HCT116 (cell line): ENCODE measurements at regions not wholly inside any gene's neighbourhood (a gene's known extent, or its start where the extent isn't known, plus 50 kb on each side); places are given as distances from the start of the nearest gene placed in this dataset.

Experiments used
- ATAC-seq: fragments of 200-7000 bp; cut with Tn5 transposase; 2 replicates; pipeline ENCODE4 v1.9.1; 2020; ENCODE audit warnings: mild to moderate bottlenecking, moderate library complexity
- BruUV-seq: library from RNA; stranded (reverse); fragments of 400-500 nt; replicated peaks from 2 replicates; lab custom pipeline; 2021; lab: Mats Ljungman, UMichigan
- CTCF ChIA-PET: fragments of 300-600 bp; sonication (Branson Sonifier 250); formaldehyde crosslinking; loops from one replicate; lab custom pipeline; 2021; ENCODE audit warnings: antibody characterized with exemption; lab: Charles Lee
- POLR2A ChIA-PET: fragments of 300-600, 350-600 bp; sonication (Branson Sonifier 250); formaldehyde crosslinking; loops from one replicate; lab custom pipeline; 2021; ENCODE audit warnings: antibody characterized with exemption; lab: Charles Lee
- RAD21 ChIA-PET, 2 experiments: fragments of 300-600 bp; sonication (Branson Sonifier 250); formaldehyde crosslinking; loops; one replicate each; lab custom pipeline; 2023; ENCODE audit warnings: low total read pairs in 2 of 2; ENCODE audit not compliant: uncharacterized antibody in 2 of 2, unreplicated experiment in 2 of 2, low non-redundant PET in 1 of 2; lab: Charles Lee
- DNase-seq: peaks from one replicate; pipeline ENCODE4 v3.0.0-alpha.2; 2010; ENCODE audit warnings: low read depth, low spot score
- H2AFZ ChIP-seq: fragments of 200-600 bp; shearing (Covaris generic), sonication (generic); 2 replicates; pipeline ENCODE4 v1.6.1; 2017; ENCODE audit warnings: low read depth, mixed run types, mixed read lengths, antibody characterized with exemption, low read length; ENCODE audit not compliant: poor library complexity, severe bottlenecking
- H3K27ac ChIP-seq: 2 replicates; pipeline ENCODE4 v1.5.1; 2012; ENCODE audit warnings: low read depth, low read length
- H3K27me3 ChIP-seq: fragments of 200-600 bp; sonication (generic); 2 replicates; pipeline ENCODE4 v1.6.1; 2016; ENCODE audit warnings: mixed run types, low read length, mixed read lengths; ENCODE audit not compliant: insufficient read depth
- H3K36me3 ChIP-seq, 2 experiments: fragments of 200-500 bp in 1 of 2; fragments of 200-600 bp in 1 of 2; sonication (Bioruptor generic) in 1 of 2; sonication (generic) in 1 of 2; 2 replicates each; pipeline versions ENCODE4 v1.5.1 to v1.6.1; 2014 to 2016; ENCODE audit warnings: low read length in 2 of 2, inconsistent platforms in 1 of 2, mixed read lengths in 1 of 2, mixed run types in 1 of 2; ENCODE audit not compliant: insufficient read depth in 2 of 2, control insufficient read depth in 1 of 2
- H3K4me1 ChIP-seq, 2 experiments: fragments of 200-600 bp in 1 of 2; sonication (generic) in 1 of 2; 2 replicates each; pipeline versions ENCODE4 v1.5.1 to v1.6.1; 2012 to 2017; ENCODE audit warnings: low read length in 2 of 2, inconsistent platforms in 1 of 2, mild to moderate bottlenecking in 1 of 2, mixed read lengths in 1 of 2, mixed run types in 1 of 2, moderate library complexity in 1 of 2; ENCODE audit not compliant: insufficient read depth in 2 of 2, control insufficient read depth in 1 of 2
- H3K4me2 ChIP-seq: fragments of 200-600 bp; sonication (generic); 2 replicates; pipeline ENCODE4 v1.6.1; 2017; ENCODE audit warnings: mixed run types, low read length, mixed read lengths
- H3K4me3 ChIP-seq, 2 experiments: fragments of 200-600 bp in 1 of 2; sonication (generic) in 1 of 2; replicated peaks in 1 of 2; 2 replicates each; pipeline ENCODE4 v1.5.1; 2011 to 2016; ENCODE audit warnings: low read length in 2 of 2, control low read depth in 1 of 2, low read depth in 1 of 2, mild to moderate bottlenecking in 1 of 2, mixed read lengths in 1 of 2, mixed run types in 1 of 2
- H3K79me2 ChIP-seq: fragments of 200-600 bp; sonication (generic); 2 replicates; pipeline ENCODE4 v1.6.1; 2017; ENCODE audit warnings: mild to moderate bottlenecking, mixed run types, low read length, moderate library complexity, mixed read lengths; ENCODE audit not compliant: insufficient read depth
- H3K9ac ChIP-seq: fragments of 200-600 bp; sonication (generic); 2 replicates; pipeline ENCODE4 v1.6.1; 2016; ENCODE audit warnings: low read length, mixed read lengths
- H3K9me2 ChIP-seq: fragments of 200-600 bp; sonication (generic), shearing (Covaris generic); 2 replicates; pipeline ENCODE4 v1.6.1; 2017; ENCODE audit warnings: mixed run types, mild to moderate bottlenecking, moderate library complexity; ENCODE audit not compliant: insufficient read depth
- H3K9me3 ChIP-seq, 2 experiments: fragments of 200-500 bp in 1 of 2; fragments of 200-600 bp in 1 of 2; sonication (Bioruptor generic) in 1 of 2; sonication (generic) in 1 of 2; 2 replicates each; pipeline ENCODE4 v1.6.1; 2014 to 2017; ENCODE audit warnings: low read length in 2 of 2, mixed read lengths in 2 of 2, inconsistent platforms in 1 of 2, low read depth in 1 of 2, mild to moderate bottlenecking in 1 of 2, mixed run types in 1 of 2, moderate library complexity in 1 of 2; ENCODE audit not compliant: control insufficient read depth in 1 of 2, insufficient read depth in 1 of 2
- H4K20me1 ChIP-seq: fragments of 200-600 bp; sonication (generic), shearing (Covaris generic); 2 replicates; pipeline ENCODE4 v1.6.1; 2017; ENCODE audit warnings: mixed run types, mild to moderate bottlenecking, moderate library complexity; ENCODE audit not compliant: insufficient read depth
- CBX3 ChIP-seq: IDR thresholded peaks from 2 replicates; pipeline ENCODE4 v1.6.1; 2012; ENCODE audit warnings: low read depth
- CTCF ChIP-seq, 3 experiments: fragments of 200-600 bp in 1 of 3; sonication (generic) in 1 of 3; IDR thresholded peaks in 2 of 3; conservative IDR thresholded peaks in 1 of 3; 2 replicates each; pipeline ENCODE4 v1.5.1; 2012 to 2017; ENCODE audit warnings: low read depth in 2 of 3, low read length in 2 of 3, antibody characterized with exemption in 1 of 3, borderline replicate concordance in 1 of 3, control low read depth in 1 of 3, mild to moderate bottlenecking in 1 of 3, mixed read lengths in 1 of 3, mixed run types in 1 of 3, moderate library complexity in 1 of 3; ENCODE audit not compliant: insufficient read depth in 1 of 3
- ELF1 ChIP-seq: IDR thresholded peaks from 2 replicates; pipeline ENCODE4 v1.6.1; 2012; ENCODE audit warnings: low read depth, borderline replicate concordance
- FOSL1 ChIP-seq: IDR thresholded peaks from 2 replicates; pipeline ENCODE4 v1.6.1; 2012; ENCODE audit warnings: low read depth
- JUND ChIP-seq: IDR thresholded peaks from 2 replicates; pipeline ENCODE4 v1.6.1; 2012
- MAX ChIP-seq: IDR thresholded peaks from 2 replicates; pipeline ENCODE4 v1.6.1; 2012
- POLR2A ChIP-seq: IDR thresholded peaks from 2 replicates; pipeline ENCODE4 v1.7.0; 2011; ENCODE audit warnings: borderline replicate concordance; ENCODE audit not compliant: insufficient read depth, insufficient read length; ENCODE audit errors: extremely low read depth
- POLR2AphosphoS5 ChIP-seq: IDR thresholded peaks from 2 replicates; pipeline ENCODE4 v1.6.1; 2011; ENCODE audit warnings: mild to moderate bottlenecking, low read depth, low read length, moderate library complexity
- RAD21 ChIP-seq: IDR thresholded peaks from 2 replicates; pipeline ENCODE4 v1.6.1; 2012; ENCODE audit warnings: low read depth, mild to moderate bottlenecking
- SIN3A ChIP-seq: IDR thresholded peaks from 2 replicates; pipeline ENCODE4 v1.6.1; 2012; ENCODE audit warnings: low read depth
- TCF7L2 ChIP-seq: IDR thresholded peaks from 2 replicates; pipeline ENCODE4 v1.7.0; 2011; ENCODE audit warnings: borderline replicate concordance, inconsistent platforms; ENCODE audit not compliant: insufficient read depth, insufficient read length; ENCODE audit errors: extremely low read depth
- YY1 ChIP-seq: IDR thresholded peaks from 2 replicates; pipeline ENCODE4 v1.6.1; 2011; ENCODE audit warnings: low read length, low read depth, moderate library complexity, mild to moderate bottlenecking; ENCODE audit not compliant: insufficient replicate concordance; ENCODE audit errors: extremely low read depth
- ZFX ChIP-seq: fragments of 450-650 bp; IDR thresholded peaks from 2 replicates; pipeline ENCODE4 v1.6.1; 2017
- intact Hi-C: fragments of 100-400 bp; cut with micrococcal nuclease; formaldehyde crosslinking; loops from 2 replicates; pipeline ENCODE4 v1.10.0; 2022
- TF ChIP-seq, protein P1 (sequence below): IDR thresholded peaks from 2 replicates; pipeline ENCODE4 v1.6.1; 2012

GRCh38 chr5:174789596-174789995 lies 65.2 kb downstream of the MSX2 start:
- POLR2A ChIA-PET: no interaction called here
- Histone ChIP-seq H3K9me3 (no peaks in the 10 kb centered on the region), H3K9me2 (no peaks in the 10 kb centered on the region), H3K4me3 (no peak overlapping the region), H4K20me1 (no peaks in the 10 kb centered on the region), H3K27me3 (no peaks in the 10 kb centered on the region), H3K4me2 (no peak overlapping the region), H3K27ac (no peak overlapping the region), H3K79me2 (no peaks in the 10 kb centered on the region), H2AFZ (no peak overlapping the region), H3K4me1 (peaks cover 0 to 8% of the 10 kb centered on the region in 2 experiments; a peak in 1 of 4 replicates), H3K36me3 (no peaks in the 10 kb centered on the region), H3K9ac (no peak overlapping the region)
- BruUV-seq: no TSS peak
- no peak for DNase-seq
- intact Hi-C loops: no loop called here
- CTCF ChIA-PET: no interaction called here
- no peak for TF ChIP-seq JUND
- TF ChIP-seq SIN3A: no peak
- TF ChIP-seq CTCF (IDR thresholded peaks at IDR 0.05 in 2 of 3, conservative IDR thresholded peaks at IDR 0.05 in 1 of 3; ENCODE audit: borderline replicate concordance in 1 of 3, insufficient read depth in 1 of 3, low read depth in 2 of 3, low read length in 2 of 3): no peak
- no peak for TF ChIP-seq RAD21
- no peak for TF ChIP-seq MAX
- no peak for TF ChIP-seq FOSL1
- no peak for TF ChIP-seq POLR2AphosphoS5
- no peak for TF ChIP-seq ZFX
- TF ChIP-seq YY1: no peak
- TF ChIP-seq ELF1: no peak
- TF ChIP-seq TCF7L2: no peak
- TF ChIP-seq POLR2A: no peak
- TF ChIP-seq CBX3: no peak
- TF ChIP-seq, protein P1, sequence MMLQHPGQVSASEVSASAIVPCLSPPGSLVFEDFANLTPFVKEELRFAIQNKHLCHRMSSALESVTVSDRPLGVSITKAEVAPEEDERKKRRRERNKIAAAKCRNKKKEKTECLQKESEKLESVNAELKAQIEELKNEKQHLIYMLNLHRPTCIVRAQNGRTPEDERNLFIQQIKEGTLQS: no peak
- no peak for ATAC-seq
- RAD21 ChIA-PET: no interaction called here
